A549 (cell line): ENCODE measurements at regions not wholly inside any gene's neighbourhood (a gene's known extent, or its start where the extent isn't known, plus 50 kb on each side); places are given as distances from the start of the nearest gene placed in this dataset.

ENCODE experiments used
- BCL3 ChIP-seq: fragments of >200 bp; sonication (Bioruptor Twin); formaldehyde crosslinking; IDR thresholded peaks from 3 replicates; pipeline ENCODE4 v1.6.1; 2016
- CTCF ChIP-seq: fragments of >200 bp; sonication (Bioruptor Twin); formaldehyde crosslinking; IDR thresholded peaks from 3 replicates; pipeline ENCODE4 v1.5.1; 2016
- ELK1 ChIP-seq: fragments of 150-350 bp; IDR thresholded peaks from 2 replicates; pipeline ENCODE4 v1.6.1; 2014; ENCODE audit warnings: low read depth, mild to moderate bottlenecking, low read length
- POLR2A ChIP-seq: IDR thresholded peaks from 2 replicates; pipeline ENCODE4 v1.6.1; 2012; ENCODE audit warnings: mild to moderate bottlenecking, low read length
- SMC3 ChIP-seq: fragments of >200 bp; sonication (Bioruptor Twin); formaldehyde crosslinking; IDR thresholded peaks from 3 replicates; pipeline ENCODE4 v1.6.1; 2018; ENCODE audit warnings: inconsistent platforms

GRCh38 chr7:26930845-26931244 lies 66.5 kb upstream of the SKAP2 start:
- TF ChIP-seq POLR2A (no peak), ELK1 (no peak), BCL3 (no peak), CTCF (no peak), SMC3 (no peak)
